ENCODE measurements at regions not wholly inside any gene's neighbourhood (a gene's known extent, or its start where the extent isn't known, plus 50 kb on each side); places are given as distances from the start of the nearest gene placed in this dataset.

- TF ChIP-seq MAFK (IDR thresholded peaks at IDR 0.05; ENCODE audit: partially characterized antibody), result no peak
- TF ChIP-seq ZNF302 (CRISPR knock-in tag; IDR thresholded peaks at IDR 0.05), result no peak
- no peak for TF ChIP-seq NPAS2 (CRISPR knock-in tag; IDR thresholded peaks at IDR 0.05; ENCODE audit: borderline replicate concordance)
- no peak for TF ChIP-seq E2F6 (IDR thresholded peaks at IDR 0.05; ENCODE audit: borderline replicate concordance, low read depth)
- no peak overlapping the region for H3K4me2 ChIP-seq
- no peak overlapping the region for H3K27ac ChIP-seq
- ATAC-seq, result no peak
- no peak for DNase-seq (ENCODE audit: low read depth in 1 of 2, low spot score in 1 of 2)
- no peak for FAIRE-seq
- ChIA-PET POLR2A (no interaction called here), CTCF (interaction anchor here (1.4 to 1.6 kb wide), 2 partner anchors 12 to 58 kb away, joined by 3 to 6 read pairs; no protein-coding TSS in a partner anchor)
- H3K9me3 ChIP-seq, result no peaks in the 10 kb centered on the region
- no peak overlapping the region for H3K4me3 ChIP-seq
- H3K4me1 ChIP-seq, result no peaks in the 10 kb centered on the region
These were observed 502.1 kb upstream of the PAPPA start for GRCh38 chr9:115651461-115651860.

DNA sequence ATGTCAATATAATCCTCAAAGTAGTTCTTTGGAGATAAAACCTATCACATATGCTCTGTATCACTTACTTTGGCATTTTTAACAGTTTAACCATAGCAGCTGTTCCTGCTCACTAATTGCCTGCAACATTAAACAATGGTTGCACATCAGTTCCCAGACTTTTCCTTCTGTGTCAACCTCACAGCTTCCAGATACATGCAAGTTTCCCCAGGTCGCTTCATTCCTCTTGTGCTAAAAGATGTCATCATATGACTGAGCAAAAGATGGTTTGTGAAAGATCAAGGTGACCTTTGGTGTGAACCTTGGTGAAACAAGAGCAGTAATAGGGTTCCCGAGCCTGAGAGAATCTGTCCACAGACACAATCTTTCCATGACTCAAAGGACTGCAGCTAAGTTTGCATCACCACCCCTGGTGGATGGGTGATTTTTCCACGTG is 500.4 kb upstream of the PAPPA start:
- no peak overlapping the region for H3K4me3 ChIP-seq
- no peaks in the 10 kb centered on the region for H3K9me3 ChIP-seq
- DNase-seq (ENCODE audit: low read depth in 1 of 2, low spot score in 1 of 2) (no peak), FAIRE-seq (no peak), ATAC-seq (no peak)
- H3K27ac ChIP-seq, result peak overlapping the region in 1 of 2 experiments; percentile 0; a peak in 1 of 6 replicates
- CTCF ChIA-PET, result interaction anchor here (1.1 to 1.5 kb wide), 2 partner anchors 11 to 60 kb away, joined by 3 to 4 read pairs; no protein-coding TSS in a partner anchor
- H3K4me2 ChIP-seq, result no peak overlapping the region
- no peak for TF ChIP-seq RARB (CRISPR knock-in tag; IDR thresholded peaks at IDR 0.05)
- TF ChIP-seq ZSCAN20 (CRISPR knock-in tag; IDR thresholded peaks at IDR 0.05), result no peak
- no peak for TF ChIP-seq SMC3 (IDR thresholded peaks at IDR 0.05)
- 60% methylated on average over 3 of the region's 3 CpGs for WGBS (ENCODE audit: missing lambda C conversion rate)
- H3K4me1 ChIP-seq, result no peaks in the 10 kb centered on the region
- POLR2A ChIA-PET, result interaction anchor here (0.6 kb wide), 1 partner anchor 416 kb away, joined by 3 read pairs; no protein-coding TSS in a partner anchor

- ChIA-PET POLR2A (no interaction called here), CTCF (no interaction called here)
- Histone ChIP-seq H3K9me3 (no peaks in the 10 kb centered on the region), H3K27ac (no peak overlapping the region), H3K4me2 (no peak overlapping the region), H3K4me1 (no peaks in the 10 kb centered on the region), H3K4me3 (no peak overlapping the region)
- WGBS (ENCODE audit: missing lambda C conversion rate), result 40% methylated on average over 2 of the region's 2 CpGs
- FAIRE-seq (no peak), DNase-seq (ENCODE audit: low read depth in 1 of 2, low spot score in 1 of 2) (no peak), ATAC-seq (no peak)
- TF ChIP-seq HOXB5 (CRISPR knock-in tag; IDR thresholded peaks at IDR 0.05), result no peak
- TF ChIP-seq CBX2 (IDR thresholded peaks at IDR 0.05; ENCODE audit: borderline replicate concordance, low read depth), result no peak
These were observed 495.9 kb upstream of the PAPPA start for GRCh38 chr9:115657695-115658094.

- peak overlapping the region; percentile 5 to 67; a peak in 4 of 6 replicates for H3K27ac ChIP-seq
- FAIRE-seq (peak; percentile 46), ATAC-seq (no peak), DNase-seq (ENCODE audit: low read depth in 1 of 2, low spot score in 1 of 2) (no peak)
- POLR2A ChIA-PET, result no interaction called here
- H3K4me1 ChIP-seq, result peaks cover 19% of the 10 kb centered on the region
- no peak overlapping the region for H3K4me2 ChIP-seq
- WGBS (ENCODE audit: missing lambda C conversion rate), result 90% methylated on average over 2 of the region's 2 CpGs
- H3K4me3 ChIP-seq, result no peak overlapping the region
- H3K9me3 ChIP-seq, result peaks cover 3% of the 10 kb centered on the region; the same call in 1 of the 3 replicates
- CTCF ChIA-PET, result interaction anchor here (1.0 to 1.6 kb wide), 3 partner anchors 28 to 72 kb away, joined by 3 read pairs; no protein-coding TSS in a partner anchor
- TF ChIP-seq RAD21 (conservative IDR thresholded peaks at IDR 0.05 in 1 of 2, IDR thresholded peaks at IDR 0.05 in 1 of 2) (no peak), ZNF302 (CRISPR knock-in tag; IDR thresholded peaks at IDR 0.05) (no peak), FOSB (CRISPR knock-in tag; IDR thresholded peaks at IDR 0.05) (no peak), NR3C1 (IDR thresholded peaks at IDR 0.05) (no peak), MYC (IDR thresholded peaks at IDR 0.05; ENCODE audit: borderline replicate concordance, low read length) (no peak), HEYL (CRISPR knock-in tag; IDR thresholded peaks at IDR 0.05) (no peak), NFE2L2 (conservative IDR thresholded peaks at IDR 0.05; ENCODE audit: low read length) (no peak), MAFK (IDR thresholded peaks at IDR 0.05; ENCODE audit: partially characterized antibody) (no peak), SREBF2 (IDR thresholded peaks at IDR 0.05) (no peak), CBX8 (IDR thresholded peaks at IDR 0.05) (no peak), HOXB13 (CRISPR knock-in tag; IDR thresholded peaks at IDR 0.05; ENCODE audit: low read depth) (no peak)
- TF ChIP-seq, protein P1, sequence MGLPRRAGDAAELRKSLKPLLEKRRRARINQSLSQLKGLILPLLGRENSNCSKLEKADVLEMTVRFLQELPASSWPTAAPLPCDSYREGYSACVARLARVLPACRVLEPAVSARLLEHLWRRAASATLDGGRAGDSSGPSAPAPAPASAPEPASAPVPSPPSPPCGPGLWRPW (IDR thresholded peaks at IDR 0.05), result no peak
- TF ChIP-seq, protein P2, sequence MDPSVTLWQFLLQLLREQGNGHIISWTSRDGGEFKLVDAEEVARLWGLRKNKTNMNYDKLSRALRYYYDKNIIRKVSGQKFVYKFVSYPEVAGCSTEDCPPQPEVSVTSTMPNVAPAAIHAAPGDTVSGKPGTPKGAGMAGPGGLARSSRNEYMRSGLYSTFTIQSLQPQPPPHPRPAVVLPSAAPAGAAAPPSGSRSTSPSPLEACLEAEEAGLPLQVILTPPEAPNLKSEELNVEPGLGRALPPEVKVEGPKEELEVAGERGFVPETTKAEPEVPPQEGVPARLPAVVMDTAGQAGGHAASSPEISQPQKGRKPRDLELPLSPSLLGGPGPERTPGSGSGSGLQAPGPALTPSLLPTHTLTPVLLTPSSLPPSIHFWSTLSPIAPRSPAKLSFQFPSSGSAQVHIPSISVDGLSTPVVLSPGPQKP (IDR thresholded peaks at IDR 0.05; ENCODE audit: low read depth, low read length), result no peak
- TF ChIP-seq, protein P3, sequence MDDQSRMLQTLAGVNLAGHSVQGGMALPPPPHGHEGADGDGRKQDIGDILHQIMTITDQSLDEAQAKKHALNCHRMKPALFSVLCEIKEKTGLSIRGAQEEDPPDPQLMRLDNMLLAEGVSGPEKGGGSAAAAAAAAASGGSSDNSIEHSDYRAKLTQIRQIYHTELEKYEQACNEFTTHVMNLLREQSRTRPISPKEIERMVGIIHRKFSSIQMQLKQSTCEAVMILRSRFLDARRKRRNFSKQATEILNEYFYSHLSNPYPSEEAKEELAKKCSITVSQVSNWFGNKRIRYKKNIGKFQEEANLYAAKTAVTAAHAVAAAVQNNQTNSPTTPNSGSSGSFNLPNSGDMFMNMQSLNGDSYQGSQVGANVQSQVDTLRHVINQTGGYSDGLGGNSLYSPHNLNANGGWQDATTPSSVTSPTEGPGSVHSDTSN (IDR thresholded peaks at IDR 0.05), result no peak
These were observed 488.1 kb upstream of the PAPPA start for GRCh38 chr9:115665519-115665918.
